ENCODE measurements at regions not wholly inside any gene's neighbourhood (a gene's known extent, or its start where the extent isn't known, plus 50 kb on each side); places are given as distances from the start of the nearest gene placed in this dataset.

GRCh38 chr4:140298001-140298400, 75.4 kb upstream of the SCOC start:
- H3K4me2 ChIP-seq (ENCODE audit: extremely low read depth, insufficient read depth, low read length), result no peak overlapping the region
- no peak for DNase-seq (ENCODE audit: low read depth in 2 of 2)
- H3K36me3 ChIP-seq (ENCODE audit: control insufficient read depth, insufficient read depth, low read length), result no peaks in the 10 kb centered on the region
- no peak overlapping the region for H2AFZ ChIP-seq (ENCODE audit: low read length)
- no peak overlapping the region for H3K4me3 ChIP-seq (replicated peaks in 1 of 4; ENCODE audit: control extremely low read depth in 1 of 4, insufficient read depth in 1 of 4, low read depth in 3 of 4, low read length in 4 of 4)
- H4K20me1 ChIP-seq (ENCODE audit: control insufficient read depth, extremely low read depth, insufficient read depth, low read length), result no peaks in the 10 kb centered on the region
- TF ChIP-seq EZH2 (IDR thresholded peaks at IDR 0.05; ENCODE audit: low read length, missing control alignments), result no peak
- TF ChIP-seq, protein P1, sequence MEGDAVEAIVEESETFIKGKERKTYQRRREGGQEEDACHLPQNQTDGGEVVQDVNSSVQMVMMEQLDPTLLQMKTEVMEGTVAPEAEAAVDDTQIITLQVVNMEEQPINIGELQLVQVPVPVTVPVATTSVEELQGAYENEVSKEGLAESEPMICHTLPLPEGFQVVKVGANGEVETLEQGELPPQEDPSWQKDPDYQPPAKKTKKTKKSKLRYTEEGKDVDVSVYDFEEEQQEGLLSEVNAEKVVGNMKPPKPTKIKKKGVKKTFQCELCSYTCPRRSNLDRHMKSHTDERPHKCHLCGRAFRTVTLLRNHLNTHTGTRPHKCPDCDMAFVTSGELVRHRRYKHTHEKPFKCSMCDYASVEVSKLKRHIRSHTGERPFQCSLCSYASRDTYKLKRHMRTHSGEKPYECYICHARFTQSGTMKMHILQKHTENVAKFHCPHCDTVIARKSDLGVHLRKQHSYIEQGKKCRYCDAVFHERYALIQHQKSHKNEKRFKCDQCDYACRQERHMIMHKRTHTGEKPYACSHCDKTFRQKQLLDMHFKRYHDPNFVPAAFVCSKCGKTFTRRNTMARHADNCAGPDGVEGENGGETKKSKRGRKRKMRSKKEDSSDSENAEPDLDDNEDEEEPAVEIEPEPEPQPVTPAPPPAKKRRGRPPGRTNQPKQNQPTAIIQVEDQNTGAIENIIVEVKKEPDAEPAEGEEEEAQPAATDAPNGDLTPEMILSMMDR (conservative IDR thresholded peaks at IDR 0.05 in 1 of 2, IDR thresholded peaks at IDR 0.05 in 1 of 2; ENCODE audit: low read depth in 1 of 2, low read length in 2 of 2), result no peak
- no peak overlapping the region for H3K9ac ChIP-seq (ENCODE audit: insufficient read depth, low read length)
- H3K27me3 ChIP-seq (ENCODE audit: control insufficient read depth, insufficient read depth, low read length), result no peaks in the 10 kb centered on the region
- H3K4me1 ChIP-seq (ENCODE audit: control insufficient read depth, extremely low read depth, insufficient read depth, low read length), result peaks cover 8% of the 10 kb centered on the region
- H3K79me2 ChIP-seq (ENCODE audit: control insufficient read depth, insufficient read depth, low read length), result no peaks in the 10 kb centered on the region
- no peaks in the 10 kb centered on the region for H3K9me3 ChIP-seq (ENCODE audit: control insufficient read depth, insufficient read depth, low read depth, low read length)
- no peak overlapping the region for H3K27ac ChIP-seq (ENCODE audit: insufficient read depth, low read length)

DNA sequence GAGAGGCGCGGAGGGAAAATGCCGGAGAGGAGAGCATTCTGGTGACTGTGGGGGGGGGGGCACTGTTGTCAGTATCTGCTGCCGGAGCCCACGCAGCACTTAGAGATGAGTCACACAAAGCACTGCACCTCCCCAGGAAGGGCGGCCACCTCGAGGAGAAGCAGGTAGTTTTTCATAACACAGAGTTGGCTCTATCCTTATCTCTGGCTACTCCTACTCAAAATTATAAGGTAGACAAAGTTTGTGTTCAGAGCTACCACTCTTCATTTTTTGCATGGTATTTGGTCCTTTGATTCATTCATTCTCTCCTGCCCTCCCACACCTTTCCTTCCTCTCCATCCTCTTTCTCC, 76.2 kb upstream of the SCOC start:
- H3K27ac ChIP-seq (ENCODE audit: insufficient read depth, low read length), result no peak overlapping the region
- no peaks in the 10 kb centered on the region for H3K9me3 ChIP-seq (ENCODE audit: control insufficient read depth, insufficient read depth, low read depth, low read length)
- H3K4me2 ChIP-seq (ENCODE audit: extremely low read depth, insufficient read depth, low read length), result no peak overlapping the region
- no peak overlapping the region for H3K9ac ChIP-seq (ENCODE audit: insufficient read depth, low read length)
- no peak overlapping the region for H3K4me3 ChIP-seq (replicated peaks in 1 of 4; ENCODE audit: control extremely low read depth in 1 of 4, insufficient read depth in 1 of 4, low read depth in 3 of 4, low read length in 4 of 4)
- H3K79me2 ChIP-seq (ENCODE audit: control insufficient read depth, insufficient read depth, low read length), result no peaks in the 10 kb centered on the region
- DNase-seq (ENCODE audit: low read depth in 2 of 2), result peak in 1 of 2 donors; percentile 62
- H3K27me3 ChIP-seq (ENCODE audit: control insufficient read depth, insufficient read depth, low read length), result no peaks in the 10 kb centered on the region
- peaks cover 8% of the 10 kb centered on the region for H3K4me1 ChIP-seq (ENCODE audit: control insufficient read depth, extremely low read depth, insufficient read depth, low read length)
- H2AFZ ChIP-seq (ENCODE audit: low read length), result no peak overlapping the region
- H4K20me1 ChIP-seq (ENCODE audit: control insufficient read depth, extremely low read depth, insufficient read depth, low read length), result no peaks in the 10 kb centered on the region
- TF ChIP-seq, protein P1 (conservative IDR thresholded peaks at IDR 0.05 in 1 of 2, IDR thresholded peaks at IDR 0.05 in 1 of 2; ENCODE audit: low read depth in 1 of 2, low read length in 2 of 2), result no peak
- no peak for TF ChIP-seq EZH2 (IDR thresholded peaks at IDR 0.05; ENCODE audit: low read length, missing control alignments)
- H3K36me3 ChIP-seq (ENCODE audit: control insufficient read depth, insufficient read depth, low read length), result no peaks in the 10 kb centered on the region

DNA sequence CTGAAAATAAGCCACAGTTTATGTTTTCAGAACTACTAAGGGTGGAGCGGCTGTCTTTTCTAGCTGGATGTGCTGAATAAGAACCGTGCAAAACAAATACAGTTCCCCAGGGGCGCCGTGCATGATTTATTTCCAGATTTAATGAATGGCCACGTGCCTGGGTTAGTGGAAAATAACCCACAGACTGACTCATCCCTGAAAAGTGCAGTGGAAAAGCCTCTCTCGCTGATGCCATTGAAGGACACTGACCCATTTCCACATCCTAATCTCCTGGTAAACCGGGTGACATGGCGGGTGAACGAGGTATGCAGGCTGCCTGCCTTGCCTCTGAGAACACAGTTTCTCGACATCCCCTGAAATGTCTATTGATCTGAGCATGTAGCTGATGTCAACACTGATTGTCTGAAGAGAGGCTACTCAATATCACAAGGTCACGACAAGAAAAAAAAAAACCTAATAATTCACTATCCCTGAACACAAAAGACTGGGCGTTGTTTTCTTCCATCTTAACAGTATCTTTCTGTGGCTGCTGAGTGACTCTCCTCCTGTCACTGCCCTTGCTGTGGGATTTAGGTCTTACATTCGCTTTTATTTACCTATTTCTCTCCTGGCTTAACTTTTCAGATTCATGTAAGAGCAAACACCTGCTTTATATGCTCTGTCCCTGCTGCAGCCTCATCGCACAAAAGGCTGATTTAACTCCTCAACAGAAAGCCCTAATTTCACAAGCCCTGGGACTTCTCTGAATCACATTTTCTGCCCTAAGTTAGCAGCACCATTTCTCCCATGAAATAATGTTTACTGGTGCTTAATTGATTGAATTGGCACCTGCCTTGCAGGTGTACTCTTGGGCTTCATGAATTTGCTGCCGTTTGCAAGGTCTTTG, 76.9 kb upstream of the SCOC start:
- H4K20me1 ChIP-seq (ENCODE audit: control insufficient read depth, extremely low read depth, insufficient read depth, low read length), result no peaks in the 10 kb centered on the region
- no peak overlapping the region for H3K9ac ChIP-seq (ENCODE audit: insufficient read depth, low read length)
- peaks cover 8% of the 10 kb centered on the region for H3K4me1 ChIP-seq (ENCODE audit: control insufficient read depth, extremely low read depth, insufficient read depth, low read length)
- no peaks in the 10 kb centered on the region for H3K9me3 ChIP-seq (ENCODE audit: control insufficient read depth, insufficient read depth, low read depth, low read length)
- no peaks in the 10 kb centered on the region for H3K27me3 ChIP-seq (ENCODE audit: control insufficient read depth, insufficient read depth, low read length)
- no peaks in the 10 kb centered on the region for H3K79me2 ChIP-seq (ENCODE audit: control insufficient read depth, insufficient read depth, low read length)
- H3K36me3 ChIP-seq (ENCODE audit: control insufficient read depth, insufficient read depth, low read length), result no peaks in the 10 kb centered on the region
- no peak overlapping the region for H3K27ac ChIP-seq (ENCODE audit: insufficient read depth, low read length)
- TF ChIP-seq, protein P1 (conservative IDR thresholded peaks at IDR 0.05 in 1 of 2, IDR thresholded peaks at IDR 0.05 in 1 of 2; ENCODE audit: low read depth in 1 of 2, low read length in 2 of 2), result no peak
- TF ChIP-seq EZH2 (IDR thresholded peaks at IDR 0.05; ENCODE audit: low read length, missing control alignments), result no peak
- peak; percentile 85 to 94 for DNase-seq (ENCODE audit: low read depth in 2 of 2)
- peak overlapping the region; percentile 15 for H3K4me2 ChIP-seq (ENCODE audit: extremely low read depth, insufficient read depth, low read length)
- no peak overlapping the region for H2AFZ ChIP-seq (ENCODE audit: low read length)
- H3K4me3 ChIP-seq (replicated peaks in 1 of 4; ENCODE audit: control extremely low read depth in 1 of 4, insufficient read depth in 1 of 4, low read depth in 3 of 4, low read length in 4 of 4), result no peak overlapping the region

Data from fibroblast of lung (primary cell).